ENCODE measurements at regions not wholly inside any gene's neighbourhood (a gene's known extent, or its start where the extent isn't known, plus 50 kb on each side); places are given as distances from the start of the nearest gene placed in this dataset.

GRCh38 chr1:232463225-232463624 lies 166.7 kb downstream of the SIPA1L2 start:
- no peak overlapping the region for H2BK5ac ChIP-seq (ENCODE audit: low read depth, low read length, poor library complexity, severe bottlenecking)
- no peaks in the 10 kb centered on the region for H3K4me1 ChIP-seq (ENCODE audit: control insufficient read depth, insufficient read depth, low read length)
- H2BK15ac ChIP-seq (ENCODE audit: low read depth, low read length), result no peak overlapping the region
- H3K14ac ChIP-seq (replicated peaks; ENCODE audit: low read depth, low read length), result no peak overlapping the region
- no peak overlapping the region for H3K4me3 ChIP-seq (ENCODE audit: insufficient read depth, low read depth, low read length)
- H2AK5ac ChIP-seq (ENCODE audit: low read depth, low read length), result no peak overlapping the region
- H3K23ac ChIP-seq (ENCODE audit: low read depth, low read length), result no peak overlapping the region
- no peak overlapping the region for H4K91ac ChIP-seq (ENCODE audit: insufficient read depth, low read depth, low read length)
- no peak overlapping the region for H3K4me2 ChIP-seq (ENCODE audit: low read depth, low read length)
- H3K27ac ChIP-seq (ENCODE audit: insufficient read depth, low read length), result no peak overlapping the region
- WGBS, 2 experiments (ENCODE audit: extremely low coverage in 2 of 2, insufficient read length in 1 of 2), result no CpG with 5 or more reads among the region's 3 CpGs
- H3K9me3 ChIP-seq (ENCODE audit: control insufficient read depth, insufficient read depth, low read length), result no peaks in the 10 kb centered on the region
- no peaks in the 10 kb centered on the region; a peak in 1 of 4 replicates for H3K79me1 ChIP-seq (ENCODE audit: low read depth in 1 of 2, low read length in 2 of 2)
- no peak overlapping the region for H4K8ac ChIP-seq (ENCODE audit: low read depth in 2 of 2, low read length in 2 of 2)
- intact Hi-C loops (cut with micrococcal nuclease), result no loop called here
- no peak overlapping the region for H2AFZ ChIP-seq (replicated peaks; ENCODE audit: low read length, poor library complexity)
- H2BK120ac ChIP-seq (ENCODE audit: low read depth, low read length), result no peak overlapping the region
- H2BK20ac ChIP-seq (ENCODE audit: low read depth, low read length), result no peak overlapping the region
- H3K9ac ChIP-seq (ENCODE audit: low read depth, low read length), result no peak overlapping the region
- dilution Hi-C loops (cut with HindIII; ENCODE audit: low sequenced_read_pairs, unreplicated experiment), result no loop called here
- peak; percentile 61 for DNase-seq
- H4K20me1 ChIP-seq (ENCODE audit: insufficient read depth, low read length), result no peaks in the 10 kb centered on the region
- no peak overlapping the region for H4K5ac ChIP-seq (ENCODE audit: low read depth, low read length)
- no peak overlapping the region for H2AK9ac ChIP-seq (replicated peaks; ENCODE audit: low read depth, low read length, poor library complexity)
- ChIA-PET CTCF (no interaction called here), POLR2A (ENCODE audit: unreplicated experiment) (no interaction called here)
- BruUV-seq (replicated peaks), result no TSS peak
- H3K18ac ChIP-seq (ENCODE audit: low read depth, low read length), result no peak overlapping the region
- H3K4ac ChIP-seq (ENCODE audit: low read depth, low read length), result no peak overlapping the region
- peaks cover 13% of the 10 kb centered on the region for H3K36me3 ChIP-seq (ENCODE audit: control insufficient read depth, insufficient read depth, low read length)
- H3K9me1 ChIP-seq (ENCODE audit: insufficient read depth, low read length), result peaks cover 9% of the 10 kb centered on the region; the same call in 1 of the 2 replicates
- TF ChIP-seq NFE2L2 (IDR thresholded peaks at IDR 0.05; ENCODE audit: low read depth, low read length) (0 out of 2 replicates have a peak, but pooled peaks have one; percentile 11), MXI1 (IDR thresholded peaks at IDR 0.05; ENCODE audit: borderline replicate concordance, low read depth, low read length) (no peak)
- no peaks in the 10 kb centered on the region for H3K27me3 ChIP-seq (ENCODE audit: control insufficient read depth, insufficient read depth, low read length)
- no peak overlapping the region for H3K56ac ChIP-seq (ENCODE audit: extremely low read depth, insufficient read depth, low read length)
- peak; percentile 24 for ATAC-seq (ENCODE audit: low read depth)
- in situ Hi-C loops (cut with MboI; ENCODE audit: low sequenced_read_pairs), result no loop called here

All from IMR-90 (cell line).